ENCODE measurements at regions not wholly inside any gene's neighbourhood (a gene's known extent, or its start where the extent isn't known, plus 50 kb on each side); places are given as distances from the start of the nearest gene placed in this dataset.

DNA sequence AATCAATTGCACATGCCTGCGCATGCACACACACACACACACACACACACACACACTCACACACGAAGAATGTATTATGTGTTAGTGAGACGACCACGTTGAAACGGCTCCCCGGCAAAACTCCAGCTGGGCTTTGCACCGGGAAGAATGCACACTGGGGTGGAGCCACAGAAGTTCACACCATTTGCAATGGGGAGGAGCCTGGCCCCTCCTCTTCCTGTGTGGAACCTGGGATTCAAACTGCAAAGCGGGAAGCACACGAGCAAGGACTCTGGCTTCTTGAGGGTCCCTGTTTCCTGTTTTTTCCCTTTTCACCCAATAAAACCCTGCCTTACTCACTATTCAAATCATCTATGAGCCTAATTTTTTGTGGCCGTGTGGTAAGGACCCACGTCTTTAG lies 304.0 kb upstream of the TMEFF2 start:
- TF ChIP-seq CTCF (IDR thresholded peaks at IDR 0.05) = no peak
- TF ChIP-seq ZFX (IDR thresholded peaks at IDR 0.05; ENCODE audit: borderline replicate concordance) = no peak

All from 22Rv1 (cell line).